GM18873 (cell line): ENCODE measurements at regions not wholly inside any gene's neighbourhood (a gene's known extent, or its start where the extent isn't known, plus 50 kb on each side); places are given as distances from the start of the nearest gene placed in this dataset.

Experiments
- ATAC-seq: cut with Tn5 transposase; IDR thresholded peaks from one replicate; pipeline ENCODE4 v1.9.1; 2021; ENCODE audit warnings: mild to moderate bottlenecking, moderate library complexity, moderate number of reproducible peaks; ENCODE audit not compliant: unreplicated experiment, low FRiP score

DNA sequence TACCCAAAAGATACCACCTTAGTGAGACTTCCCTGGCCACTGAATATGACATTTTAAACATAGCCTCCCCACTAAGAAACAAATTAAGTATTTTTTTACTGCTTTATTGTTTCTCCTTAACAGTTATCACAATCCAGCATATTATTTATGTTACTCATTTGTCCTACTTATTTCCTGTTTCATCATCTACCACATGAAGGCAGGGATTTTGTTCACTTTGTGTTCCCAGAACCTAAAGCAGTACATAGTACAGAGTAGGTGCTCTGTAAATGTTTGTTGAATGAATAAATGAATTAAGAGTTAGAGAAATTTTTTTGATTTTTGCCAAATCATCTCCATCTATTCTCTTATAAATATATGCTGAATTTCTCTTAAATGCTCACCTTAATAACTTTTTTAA, 318.4 kb upstream of the GIMD1 start:
- ATAC-seq = no peak

DNA sequence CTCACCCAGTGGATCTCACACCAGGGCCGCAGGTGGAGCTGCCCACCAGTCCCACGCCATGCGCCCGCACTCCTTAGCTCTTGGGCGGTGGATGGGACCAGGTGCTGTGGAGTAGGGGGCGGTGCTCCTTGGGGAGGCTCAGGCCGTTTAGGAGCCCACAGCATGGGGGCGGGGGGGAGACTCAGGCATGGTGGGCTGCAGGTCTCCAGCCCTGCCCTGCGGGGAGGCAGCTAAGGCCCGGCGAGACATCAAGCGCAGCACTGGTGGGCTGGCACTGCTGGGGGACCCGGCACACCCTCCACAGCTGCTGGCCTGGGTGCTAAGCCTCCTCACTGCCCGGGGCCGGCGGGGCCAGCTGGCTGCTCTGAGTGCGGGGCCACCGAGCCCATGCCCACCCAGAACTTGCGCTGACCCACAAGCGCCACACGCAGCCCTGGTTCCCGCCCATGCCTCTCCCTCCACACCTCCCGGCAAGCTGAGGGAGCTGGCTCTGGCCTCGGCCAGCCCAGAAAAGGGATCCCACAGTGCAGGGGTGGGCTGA, 312.9 kb upstream of the GIMD1 start:
- ATAC-seq = no peak

DNA sequence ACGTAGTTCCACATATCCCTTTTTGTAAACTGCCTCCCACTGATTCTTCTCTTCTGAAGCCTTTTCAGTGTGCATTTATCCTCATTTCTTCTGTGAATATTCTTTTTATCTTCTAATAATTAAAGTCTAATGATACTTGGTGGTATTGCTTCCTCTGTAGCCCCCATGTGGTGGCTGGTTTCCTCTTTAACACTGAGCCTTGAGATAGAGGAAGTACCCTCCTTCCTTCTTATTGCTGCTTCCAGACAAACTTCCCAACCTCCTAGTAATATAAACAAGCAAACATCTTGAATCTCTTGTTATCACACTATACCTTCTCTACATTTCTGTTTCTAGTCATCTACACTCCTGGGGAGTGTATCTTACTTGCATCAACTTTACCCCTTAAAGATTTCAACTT, 310.5 kb upstream of the GIMD1 start:
- ATAC-seq = no peak

DNA sequence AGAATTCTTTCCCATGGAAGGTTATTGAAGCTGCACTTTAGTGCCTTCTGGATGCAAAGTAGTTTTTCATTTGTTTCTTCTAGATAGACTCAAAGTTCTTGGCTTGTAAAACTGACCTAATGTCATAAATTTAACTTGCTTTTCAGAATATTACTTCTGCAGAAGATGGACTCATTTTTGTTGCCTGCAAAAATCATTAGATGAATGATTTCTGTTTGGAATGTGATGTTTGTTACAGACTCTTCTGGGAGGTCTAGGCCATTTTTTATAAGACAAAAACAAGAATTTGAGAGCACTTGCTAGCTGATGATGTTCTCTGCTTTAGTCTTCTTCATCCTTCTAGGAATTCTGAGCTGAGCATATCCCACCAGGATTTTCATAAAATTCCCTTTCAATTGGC, 308.6 kb upstream of the GIMD1 start:
- no peak for ATAC-seq

DNA sequence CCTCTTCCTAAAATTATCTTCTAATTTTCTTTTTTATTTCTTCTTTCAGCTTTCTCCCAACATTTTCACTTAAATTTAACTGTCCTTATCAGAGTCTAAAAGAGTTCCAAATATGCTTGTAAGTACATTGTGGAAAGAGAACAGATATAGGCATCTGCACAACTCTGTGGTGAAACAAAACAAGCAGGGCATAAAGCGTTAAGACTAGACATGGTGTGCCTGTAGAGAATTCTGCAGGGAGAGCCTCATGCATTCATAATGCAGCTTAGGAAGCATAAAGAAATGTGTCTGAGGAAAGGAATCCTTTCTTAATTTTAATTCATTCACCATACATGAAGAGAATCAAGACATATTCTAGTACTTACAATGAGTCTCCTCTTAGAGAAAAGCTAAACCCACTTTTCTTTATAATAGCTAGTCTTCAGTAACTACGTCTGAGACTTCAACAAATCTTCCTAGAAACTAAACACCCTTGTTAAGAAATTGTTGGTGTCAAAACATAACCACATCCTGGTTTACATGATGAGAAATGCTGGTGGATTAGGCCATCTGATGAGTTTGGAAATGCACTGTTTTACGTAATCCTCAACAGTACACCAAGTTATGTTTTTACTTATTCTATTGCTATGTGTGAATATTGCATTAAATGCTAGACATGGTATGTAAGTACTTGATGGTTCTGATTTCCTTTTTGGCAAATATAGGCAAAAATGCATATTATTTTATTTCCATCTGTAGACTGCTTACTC, 307.8 kb upstream of the GIMD1 start:
- ATAC-seq = no peak

DNA sequence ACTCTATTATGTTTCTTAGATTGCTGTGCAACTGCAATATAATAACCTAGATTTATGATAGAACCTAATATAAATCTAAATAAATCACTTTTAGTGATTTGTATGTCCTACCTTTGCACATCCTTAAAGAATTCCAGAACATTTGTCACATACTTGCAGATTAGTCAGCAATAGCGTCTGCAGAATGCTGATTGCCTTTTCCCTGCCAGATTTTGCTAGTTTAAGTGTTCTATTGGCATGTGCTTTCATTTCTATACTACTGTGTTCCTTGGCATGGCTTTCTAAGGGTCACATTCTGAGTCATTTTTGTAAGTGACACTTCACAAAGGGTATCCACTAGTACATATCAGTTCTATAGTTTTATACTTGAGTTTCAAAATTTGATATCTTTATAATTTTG, 303.1 kb upstream of the GIMD1 start:
- ATAC-seq = no peak

DNA sequence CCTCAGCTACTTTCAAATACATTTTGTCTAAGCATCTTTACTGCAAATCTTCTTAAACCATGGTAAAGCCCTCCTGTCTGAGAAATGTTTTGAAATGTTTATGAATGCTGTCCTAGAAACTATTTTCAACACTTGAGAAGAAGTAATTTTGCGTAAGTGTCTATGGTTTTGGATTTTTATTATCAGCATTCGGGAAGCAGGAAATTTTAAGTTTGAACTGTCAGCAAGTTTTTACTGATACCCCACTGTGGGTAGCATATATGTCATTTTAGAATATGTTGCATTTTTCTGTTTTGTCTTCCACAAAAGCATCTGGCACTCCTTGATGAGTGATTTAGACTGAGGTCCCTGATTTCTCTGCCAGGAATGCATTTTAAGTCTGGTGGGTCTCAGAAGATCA, 302.4 kb upstream of the GIMD1 start:
- no peak for ATAC-seq

DNA sequence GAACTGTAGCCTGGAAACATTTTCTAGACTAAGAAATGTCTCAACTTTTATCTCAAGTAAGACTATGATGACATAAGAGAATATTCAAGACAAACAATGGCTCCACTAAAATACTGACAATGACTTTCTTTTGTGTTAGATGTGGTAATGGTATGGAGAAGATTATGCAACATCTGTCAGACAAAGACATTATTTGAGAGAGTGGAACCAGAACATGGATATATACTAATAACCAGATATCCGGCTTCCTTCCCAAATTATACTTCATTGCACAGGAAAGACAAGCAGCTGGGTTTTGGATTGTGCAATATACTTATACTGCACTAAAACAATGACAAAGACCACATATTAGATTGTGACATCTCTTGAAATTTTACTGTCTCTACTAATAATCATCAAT, 290.8 kb upstream of the GIMD1 start:
- no peak for ATAC-seq

DNA sequence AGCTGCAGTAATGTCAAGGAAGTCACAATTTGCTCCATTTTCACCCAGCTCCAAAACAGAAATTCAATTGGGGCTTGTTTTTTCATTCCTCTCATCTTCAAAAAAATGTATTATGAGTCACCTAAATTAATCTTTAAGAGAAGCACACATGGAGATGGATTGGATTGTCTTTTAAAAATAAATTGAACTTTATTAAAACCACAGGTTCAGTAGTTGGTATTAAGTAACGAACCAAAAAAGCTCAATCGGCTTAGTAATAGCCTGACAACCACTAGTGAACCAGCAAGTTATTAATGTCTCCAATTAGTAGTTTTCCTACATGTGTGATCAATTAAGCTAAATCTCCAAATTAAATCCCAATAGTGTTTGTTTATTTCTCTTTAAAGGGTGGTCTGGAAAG, 283.5 kb upstream of the GIMD1 start:
- no peak for ATAC-seq

DNA sequence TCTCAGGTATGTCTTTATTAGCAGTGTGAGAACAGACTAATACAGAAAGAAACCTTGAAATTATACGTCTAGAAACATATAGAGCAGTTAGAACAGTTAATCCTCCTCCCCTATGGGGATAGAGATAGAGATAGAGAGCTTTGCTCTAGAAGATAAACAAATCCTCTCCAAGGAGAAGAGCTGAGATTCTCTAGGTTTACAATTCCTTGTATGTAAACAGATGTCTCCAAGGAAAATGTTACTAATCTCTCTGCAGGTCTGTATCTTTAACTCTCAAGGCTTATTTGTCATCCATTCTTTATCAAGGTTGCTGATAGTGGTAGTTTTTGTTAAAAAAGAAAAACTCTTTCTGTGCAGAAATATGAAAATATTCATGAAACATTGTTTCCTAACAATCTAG, 282.1 kb upstream of the GIMD1 start:
- no peak for ATAC-seq

DNA sequence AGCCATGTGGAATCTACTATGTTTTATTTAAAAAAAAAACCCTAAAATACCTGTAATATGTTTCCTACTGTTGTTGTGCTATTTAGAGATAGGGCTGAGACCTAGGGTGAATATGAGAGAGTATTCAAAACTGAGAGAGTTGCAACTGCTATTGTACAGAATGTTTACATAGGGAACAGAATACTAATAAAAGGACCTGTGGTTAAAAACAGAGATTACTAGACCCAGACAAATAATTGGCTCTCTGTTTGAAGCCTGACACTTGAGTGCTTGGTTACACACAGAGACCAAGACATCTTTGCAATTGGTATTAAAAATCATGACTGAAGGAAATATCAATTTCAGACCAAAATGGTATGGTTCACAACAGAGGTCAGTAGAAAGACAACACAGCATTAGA, 278.9 kb upstream of the GIMD1 start:
- ATAC-seq = no peak

DNA sequence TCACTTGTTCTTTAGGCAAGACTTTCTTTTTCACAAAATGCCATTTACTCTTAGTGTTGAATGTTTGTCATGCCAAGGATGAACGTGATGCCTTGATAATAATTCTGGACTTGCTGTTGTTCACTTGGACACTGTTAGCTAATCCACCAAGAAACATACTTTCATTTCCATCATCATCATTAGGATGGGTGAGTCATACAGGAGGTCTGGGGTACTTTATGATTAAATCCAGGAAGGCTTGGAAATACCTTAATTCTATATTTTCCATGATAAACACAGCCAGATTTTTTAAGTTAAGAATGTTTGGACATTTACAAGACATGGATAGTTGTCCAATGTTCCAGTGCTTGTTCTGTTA, 260.7 kb upstream of the GIMD1 start:
- ATAC-seq = no peak

DNA sequence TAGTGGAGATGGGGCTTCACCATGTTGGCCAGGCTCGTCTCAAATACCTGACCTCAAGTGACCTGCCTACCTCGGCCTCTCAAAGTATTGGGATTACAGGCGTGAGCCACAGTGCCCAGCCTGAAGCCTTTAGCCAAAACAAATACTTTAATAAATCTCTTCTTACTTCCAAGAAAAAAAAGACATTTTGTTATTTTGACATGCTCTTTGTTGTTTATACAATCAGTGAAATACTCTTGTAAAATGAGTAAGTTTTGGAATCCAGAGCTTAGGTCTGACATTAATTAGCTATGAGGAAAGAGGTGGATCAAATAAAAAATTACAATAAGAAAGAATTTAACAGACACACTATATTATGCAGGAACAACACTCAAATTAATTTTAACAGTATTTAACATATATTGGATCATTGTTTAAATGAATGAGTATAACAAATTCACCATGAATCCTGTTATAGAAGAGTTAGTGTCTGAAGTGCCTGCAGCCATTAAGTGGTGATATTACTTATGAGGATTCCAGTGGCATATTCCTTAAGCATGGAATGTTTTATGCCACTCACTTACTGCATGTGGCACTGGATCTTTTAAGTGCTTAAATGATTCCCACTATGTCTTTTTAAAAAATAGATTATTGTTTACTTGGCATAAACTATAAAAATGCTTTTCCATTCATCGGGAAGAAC, 260.1 kb upstream of the GIMD1 start:
- ATAC-seq = no peak

DNA sequence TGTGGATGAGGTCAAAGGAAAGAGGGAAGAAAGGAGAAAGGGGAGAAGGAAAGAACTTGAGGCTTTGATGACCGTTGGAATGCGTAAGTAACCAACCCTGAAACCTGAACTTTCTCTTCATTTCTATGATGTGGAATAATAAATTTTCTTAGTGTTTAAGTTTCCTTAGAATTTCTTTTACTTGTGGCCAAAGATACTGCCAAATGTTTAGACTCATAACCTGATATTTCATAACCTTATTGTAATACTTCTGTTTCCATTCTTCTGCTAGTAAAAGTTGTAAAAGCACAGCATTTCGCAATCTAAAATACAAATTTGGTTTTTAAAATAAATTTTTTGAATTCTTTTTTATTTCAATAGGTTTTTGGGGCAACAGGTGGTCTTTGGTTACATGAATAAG, 258.5 kb upstream of the GIMD1 start:
- ATAC-seq = no peak

DNA sequence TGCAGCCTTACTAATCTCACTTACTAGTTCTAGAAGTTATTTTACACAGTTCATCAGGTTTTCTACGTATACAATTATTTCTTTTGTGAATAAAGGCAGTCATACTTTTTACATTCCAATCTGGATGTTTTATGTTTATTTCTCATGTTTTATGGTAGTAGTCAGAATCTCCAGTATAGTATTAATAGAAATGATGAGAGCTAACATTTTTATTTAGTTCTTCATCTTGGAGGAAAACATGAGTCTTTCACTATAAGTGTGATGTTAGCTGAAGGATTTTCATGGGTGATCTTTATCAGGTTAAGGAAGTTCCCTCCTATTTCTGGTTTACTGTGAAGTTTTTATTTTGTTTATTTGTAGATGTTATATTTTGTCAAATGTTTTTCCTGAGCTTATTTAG, 256.1 kb upstream of the GIMD1 start:
- ATAC-seq = no peak

DNA sequence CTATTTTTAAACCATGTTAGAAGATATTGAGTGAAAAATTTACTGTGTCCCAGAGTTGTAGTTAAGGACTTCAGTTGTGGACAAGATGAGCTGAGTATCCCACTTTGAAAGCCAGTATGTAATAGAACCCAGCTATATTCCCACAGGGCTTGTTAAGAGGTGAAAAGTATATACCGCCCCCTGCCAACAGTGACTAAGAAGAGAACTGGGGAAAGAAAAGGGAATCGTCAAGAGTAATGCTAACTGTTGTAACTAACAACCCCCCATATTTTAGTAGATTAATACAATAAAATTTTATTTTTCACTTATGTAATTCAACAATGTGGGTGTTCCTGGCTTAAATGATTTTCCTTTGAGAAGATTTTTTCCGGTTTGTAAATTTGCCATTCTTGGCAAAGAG, 250.4 kb upstream of the GIMD1 start:
- no peak for ATAC-seq

DNA sequence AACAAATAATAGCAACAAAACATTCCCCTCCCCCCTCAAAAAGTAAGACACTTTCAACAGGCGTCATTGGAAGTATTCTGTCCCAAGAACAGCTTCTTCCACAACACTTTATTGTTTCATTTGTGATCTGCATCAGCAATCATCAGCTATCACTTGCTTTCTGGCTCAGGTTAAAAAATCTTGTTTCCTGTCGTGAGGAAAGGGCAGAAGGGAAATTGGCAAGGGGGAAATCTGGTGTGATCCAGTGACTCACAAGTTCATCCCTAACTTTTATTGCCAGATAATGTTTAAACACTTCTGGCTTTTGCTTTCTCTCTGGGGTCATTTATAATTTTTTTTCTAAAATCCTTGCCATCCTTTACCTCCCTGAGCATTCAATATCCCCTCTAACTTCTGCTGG, 247.4 kb upstream of the GIMD1 start:
- no peak for ATAC-seq

DNA sequence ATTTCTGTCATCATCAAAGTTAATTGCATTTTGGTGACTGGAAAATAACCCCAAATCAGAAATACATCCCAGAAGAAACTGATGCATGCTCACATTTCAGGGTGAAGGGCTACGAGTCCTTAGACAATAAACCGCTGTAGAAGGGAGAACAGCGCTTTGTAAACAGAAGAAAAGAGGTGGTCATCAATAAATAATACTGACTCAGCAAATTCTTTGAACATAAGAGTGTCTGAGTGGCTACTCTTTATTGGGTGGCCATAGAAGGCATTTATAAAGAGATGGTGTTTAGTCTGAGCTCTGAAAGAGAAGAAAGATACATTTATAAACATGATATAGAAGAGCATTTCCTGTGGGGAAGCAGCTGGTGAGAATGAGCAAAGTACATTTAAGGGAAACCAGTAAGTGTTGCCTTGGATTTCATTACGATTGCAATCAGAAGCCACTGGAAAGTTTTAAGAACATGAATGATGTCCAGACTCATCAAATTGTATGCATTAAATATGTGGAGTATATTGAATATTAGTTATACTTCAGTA, 246.9 kb upstream of the GIMD1 start:
- no peak for ATAC-seq

DNA sequence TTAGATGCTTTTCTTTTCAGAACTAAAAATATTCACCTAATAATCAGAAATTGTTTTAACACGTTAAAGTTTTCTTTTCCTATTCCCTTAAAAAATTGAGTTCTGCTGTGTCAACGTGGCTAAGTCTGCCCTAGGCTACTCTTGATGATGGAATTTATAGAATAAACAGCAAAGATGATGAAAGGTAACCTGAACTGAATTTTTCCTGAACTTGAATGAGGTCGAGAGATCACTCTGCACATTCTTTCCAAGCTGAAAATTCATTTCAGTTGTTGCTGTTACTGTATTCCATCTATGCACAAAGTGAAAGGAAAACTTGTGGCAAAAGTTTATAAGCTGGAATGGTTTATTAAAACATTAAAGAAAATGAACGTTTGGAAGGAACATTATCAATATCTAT, 245.9 kb upstream of the GIMD1 start:
- ATAC-seq = no peak

DNA sequence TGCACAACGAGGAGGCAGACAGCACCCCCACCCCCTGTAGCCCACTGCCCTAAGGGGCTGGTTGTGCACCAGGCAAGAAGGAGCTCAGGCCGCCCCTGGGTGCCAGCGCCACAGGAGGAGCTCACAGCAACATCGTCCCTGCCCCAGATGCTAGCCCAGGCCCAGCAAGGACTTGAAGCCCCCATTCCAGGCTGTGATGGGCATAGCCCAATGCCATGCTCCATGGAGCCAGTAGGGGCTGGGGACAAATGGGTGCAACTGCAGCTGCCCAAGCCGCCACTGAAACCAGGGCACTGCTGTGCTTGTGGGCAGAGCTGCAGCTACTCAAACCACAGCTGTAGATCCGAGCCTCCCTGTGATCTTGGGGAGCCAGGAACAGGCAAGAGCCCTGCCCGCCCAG, 241.3 kb upstream of the GIMD1 start:
- ATAC-seq = no peak

DNA sequence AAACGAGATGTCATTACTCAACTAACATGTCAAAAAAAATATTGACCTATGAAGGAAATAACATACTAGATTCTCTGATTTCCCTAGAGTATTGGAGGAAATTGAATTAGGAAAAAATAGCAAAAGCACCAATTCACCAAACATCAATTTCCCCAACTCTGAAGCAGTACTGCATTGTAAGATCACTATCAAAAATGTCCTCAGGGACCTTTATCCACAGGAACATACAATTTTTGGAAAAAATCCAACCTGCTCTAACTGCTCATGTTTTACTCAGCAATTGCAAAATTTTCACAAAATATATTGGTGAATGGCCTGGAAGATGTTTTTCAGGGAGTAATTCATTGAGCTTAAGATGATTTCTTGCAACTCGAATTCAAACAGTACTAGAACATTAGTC, 239.0 kb upstream of the GIMD1 start:
- ATAC-seq = no peak
